ENCODE measurements at regions not wholly inside any gene's neighbourhood (a gene's known extent, or its start where the extent isn't known, plus 50 kb on each side); places are given as distances from the start of the nearest gene placed in this dataset.

- Histone ChIP-seq H3K4me1 (ENCODE audit: control insufficient read depth, extremely low read depth, insufficient read depth, low read length) (no peaks in the 10 kb centered on the region), H3K9me1 (ENCODE audit: control insufficient read depth, extremely low read depth, insufficient read depth, low read length) (no peaks in the 10 kb centered on the region), H3K27ac (ENCODE audit: control insufficient read depth, insufficient read depth, low read length) (no peak overlapping the region), H3K36me3 (ENCODE audit: control insufficient read depth in 2 of 2, extremely low read depth in 1 of 2, insufficient read depth in 2 of 2, low read length in 2 of 2) (no peaks in the 10 kb centered on the region), H3K27me3 (ENCODE audit: control insufficient read depth, extremely low read depth, insufficient read depth, low read length) (no peaks in the 10 kb centered on the region), H3K4me2 (ENCODE audit: control insufficient read depth, extremely low read depth, insufficient read depth, low read depth, low read length) (no peak overlapping the region), H4K20me1 (ENCODE audit: control insufficient read depth, extremely low read depth, insufficient read depth, low read length) (no peaks in the 10 kb centered on the region), H3K9me3 (ENCODE audit: control insufficient read depth, low read depth, low read length) (peaks cover under 1% of the 10 kb centered on the region), H2AFZ (ENCODE audit: control insufficient read depth, low read length) (no peak overlapping the region), H3K9ac (ENCODE audit: control insufficient read depth, extremely low read depth, insufficient read depth, low read length) (no peak overlapping the region), H3K79me2 (ENCODE audit: control insufficient read depth, insufficient read depth, low read length) (no peaks in the 10 kb centered on the region), H3K4me3 (ENCODE audit: control insufficient read depth in 2 of 3, extremely low read depth in 1 of 3, insufficient read depth in 2 of 3, low read depth in 1 of 3, low read length in 3 of 3) (no peak overlapping the region)
- DNase-seq (ENCODE audit: low read depth, low spot score) (no peak), FAIRE-seq (no peak)
- no peak for TF ChIP-seq CTCF (optimal IDR thresholded peaks at IDR 0.05 in 1 of 3, IDR thresholded peaks at IDR 0.05 in 1 of 3, conservative IDR thresholded peaks at IDR 0.05 in 1 of 3; ENCODE audit: extremely low read depth in 1 of 3, insufficient read depth in 2 of 3, low read length in 3 of 3)
- no peak for TF ChIP-seq EZH2 (IDR thresholded peaks at IDR 0.05; ENCODE audit: low read length)
- dilution Hi-C loops (cut with MboI; ENCODE audit: extremely low pct_ligation_motif_present, low sequenced_read_pairs) = no loop called here
Measured at GRCh38 chr7:145147865-145148264, 312.0 kb upstream of the TPK1 start.

GRCh38 chr7:145143685-145144084, 307.8 kb upstream of the TPK1 start:
- no peaks in the 10 kb centered on the region for H3K79me2 ChIP-seq (ENCODE audit: control insufficient read depth, insufficient read depth, low read length)
- dilution Hi-C loops (cut with MboI; ENCODE audit: extremely low pct_ligation_motif_present, low sequenced_read_pairs) = no loop called here
- no peak overlapping the region for H3K9ac ChIP-seq (ENCODE audit: control insufficient read depth, extremely low read depth, insufficient read depth, low read length)
- peaks cover 2% of the 10 kb centered on the region for H3K9me3 ChIP-seq (ENCODE audit: control insufficient read depth, low read depth, low read length)
- DNase-seq (ENCODE audit: low read depth, low spot score) (no peak), FAIRE-seq (no peak)
- H2AFZ ChIP-seq (ENCODE audit: control insufficient read depth, low read length) = no peak overlapping the region
- no peaks in the 10 kb centered on the region for H3K36me3 ChIP-seq (ENCODE audit: control insufficient read depth in 2 of 2, extremely low read depth in 1 of 2, insufficient read depth in 2 of 2, low read length in 2 of 2)
- no peaks in the 10 kb centered on the region for H3K4me1 ChIP-seq (ENCODE audit: control insufficient read depth, extremely low read depth, insufficient read depth, low read length)
- TF ChIP-seq EZH2 (IDR thresholded peaks at IDR 0.05; ENCODE audit: low read length) (no peak), CTCF (optimal IDR thresholded peaks at IDR 0.05 in 1 of 3, IDR thresholded peaks at IDR 0.05 in 1 of 3, conservative IDR thresholded peaks at IDR 0.05 in 1 of 3; ENCODE audit: extremely low read depth in 1 of 3, insufficient read depth in 2 of 3, low read length in 3 of 3) (no peak)
- H3K27me3 ChIP-seq (ENCODE audit: control insufficient read depth, extremely low read depth, insufficient read depth, low read length) = no peaks in the 10 kb centered on the region
- no peaks in the 10 kb centered on the region for H3K9me1 ChIP-seq (ENCODE audit: control insufficient read depth, extremely low read depth, insufficient read depth, low read length)
- H4K20me1 ChIP-seq (ENCODE audit: control insufficient read depth, extremely low read depth, insufficient read depth, low read length) = no peaks in the 10 kb centered on the region
- H3K4me2 ChIP-seq (ENCODE audit: control insufficient read depth, extremely low read depth, insufficient read depth, low read depth, low read length) = no peak overlapping the region
- H3K4me3 ChIP-seq (ENCODE audit: control insufficient read depth in 2 of 3, extremely low read depth in 1 of 3, insufficient read depth in 2 of 3, low read depth in 1 of 3, low read length in 3 of 3) = no peak overlapping the region
- no peak overlapping the region for H3K27ac ChIP-seq (ENCODE audit: control insufficient read depth, insufficient read depth, low read length)

Measured in keratinocyte (primary cell).